ENCODE measurements at regions not wholly inside any gene's neighbourhood (a gene's known extent, or its start where the extent isn't known, plus 50 kb on each side); places are given as distances from the start of the nearest gene placed in this dataset.

GRCh38 chr10:76679030-76679429, 958.6 kb downstream of the KCNMA1 start:
- ChIA-PET CTCF (no interaction called here), POLR2A (no interaction called here)
- intact Hi-C loops (cut with micrococcal nuclease): no loop called here
- Mint-ChIP-seq H3K36me3 (no peaks in the 10 kb centered on the region), H3K4me3 (no peak overlapping the region), H3K4me1 (ENCODE audit: low read depth) (no peaks in the 10 kb centered on the region), H3K9me3 (peaks cover 10% of the 10 kb centered on the region), H3K27me3 (no peaks in the 10 kb centered on the region), H3K27ac (no peak overlapping the region)
- DNase-seq: no peak

- Mint-ChIP-seq H3K36me3 (no peaks in the 10 kb centered on the region), H3K4me1 (ENCODE audit: low read depth) (no peaks in the 10 kb centered on the region), H3K4me3 (no peak overlapping the region), H3K9me3 (peaks cover 12% of the 10 kb centered on the region), H3K27ac (no peak overlapping the region), H3K27me3 (no peaks in the 10 kb centered on the region)
- ChIA-PET POLR2A (no interaction called here), CTCF (no interaction called here)
- intact Hi-C loops (cut with micrococcal nuclease): no loop called here
- no peak for DNase-seq
These were observed 961.5 kb downstream of the KCNMA1 start for GRCh38 chr10:76675951-76676587.

DNA sequence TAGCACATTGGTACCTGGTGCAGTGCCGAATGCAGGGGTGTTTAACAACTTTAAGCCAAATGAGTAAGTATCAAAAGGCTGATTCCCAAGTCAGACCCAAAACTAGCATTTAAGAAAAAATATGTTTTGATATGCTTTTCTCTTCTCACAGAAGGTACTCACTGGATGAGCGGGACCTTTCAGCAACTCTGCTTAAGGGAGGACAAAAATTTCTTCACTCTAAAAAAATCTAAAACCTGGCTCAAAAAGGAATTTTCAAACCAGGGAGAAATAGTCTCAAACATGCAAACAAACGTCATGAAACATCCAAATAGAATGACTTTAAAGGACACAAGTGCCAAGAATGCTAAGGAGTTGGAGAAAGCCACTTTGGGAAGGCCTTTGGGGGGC, 962.1 kb downstream of the KCNMA1 start:
- ChIA-PET CTCF (interaction anchor here (0.6 kb wide), 1 partner anchor 238 kb away, joined by 7 read pairs; no protein-coding TSS in a partner anchor), POLR2A (no interaction called here)
- H3K4me1 Mint-ChIP-seq (ENCODE audit: low read depth): no peaks in the 10 kb centered on the region
- H3K27me3 Mint-ChIP-seq: no peaks in the 10 kb centered on the region
- peaks cover 11% of the 10 kb centered on the region for H3K9me3 Mint-ChIP-seq
- H3K27ac Mint-ChIP-seq: no peak overlapping the region
- H3K36me3 Mint-ChIP-seq: no peaks in the 10 kb centered on the region
- intact Hi-C loops (cut with micrococcal nuclease): no loop called here
- no peak for DNase-seq
- H3K4me3 Mint-ChIP-seq: no peak overlapping the region

DNA sequence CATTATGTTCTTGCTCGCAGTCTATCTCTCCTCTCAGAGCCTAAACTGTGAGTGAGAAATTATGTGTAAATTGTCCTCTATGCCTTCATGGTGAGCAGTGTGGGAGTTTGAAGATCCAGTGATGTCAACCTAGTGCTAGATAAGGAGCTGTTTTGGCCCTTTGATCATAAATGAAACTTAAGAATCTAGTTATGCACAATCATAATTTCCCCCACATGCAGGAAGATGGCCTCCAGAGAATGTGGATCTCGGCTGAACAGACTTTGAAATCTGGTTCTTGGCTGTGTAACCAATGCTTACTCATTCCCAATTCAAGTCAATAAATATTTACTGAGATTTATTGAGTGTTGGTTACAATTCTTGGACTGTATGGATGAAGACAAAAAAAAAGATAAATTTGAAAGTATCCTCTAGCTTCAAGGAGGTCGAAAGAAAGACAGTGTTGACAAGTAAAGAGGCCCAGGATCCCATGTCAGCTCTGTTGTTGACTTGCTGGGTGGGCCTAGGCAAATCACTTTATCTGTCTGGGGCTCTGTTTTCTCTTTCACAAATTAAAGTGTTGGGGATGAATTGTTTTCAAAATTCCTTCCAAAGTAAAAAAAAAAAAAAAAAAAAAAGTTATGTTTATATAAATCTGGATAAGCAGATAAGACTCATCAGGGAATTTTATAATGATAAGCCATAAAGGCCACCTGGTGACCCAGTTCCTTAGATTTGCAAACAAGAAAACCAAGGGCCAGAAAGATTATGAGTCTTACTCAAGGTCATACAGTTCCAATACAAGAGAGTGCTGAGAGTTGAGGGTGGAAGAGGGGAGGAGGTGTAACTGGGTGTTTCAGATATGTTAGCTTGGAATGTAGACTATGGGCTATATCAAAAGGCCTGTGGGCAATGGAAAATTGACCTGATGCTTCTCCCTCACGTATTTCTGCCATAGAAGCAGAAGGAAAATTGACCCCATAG, 969.9 kb downstream of the KCNMA1 start:
- intact Hi-C loops (cut with micrococcal nuclease): no loop called here
- Mint-ChIP-seq H3K4me1 (ENCODE audit: low read depth) (no peaks in the 10 kb centered on the region), H3K36me3 (no peaks in the 10 kb centered on the region), H3K4me3 (no peak overlapping the region), H3K27ac (no peak overlapping the region), H3K27me3 (no peaks in the 10 kb centered on the region), H3K9me3 (peaks cover 16% of the 10 kb centered on the region)
- DNase-seq: no peak
- POLR2A ChIA-PET: no interaction called here
- CTCF ChIA-PET: no interaction called here

DNA sequence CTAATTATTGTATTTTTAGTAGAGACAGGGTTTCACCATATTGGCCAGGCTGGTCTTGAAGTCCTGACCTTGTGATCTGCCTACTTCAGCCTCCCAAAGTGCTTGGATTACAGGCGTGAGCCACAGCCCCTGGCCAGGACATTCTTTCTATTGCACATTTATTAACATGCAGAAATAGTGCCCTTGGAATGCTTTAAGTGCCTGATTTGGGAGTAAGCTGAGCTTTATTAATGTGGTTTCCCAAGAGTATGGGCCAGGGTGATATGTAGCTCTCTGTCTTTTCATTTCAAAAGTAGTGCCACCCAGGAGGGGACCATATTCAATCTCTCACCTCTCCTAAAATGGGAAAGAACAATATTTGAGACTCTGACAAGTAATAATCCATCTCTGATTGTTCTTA, 970.7 kb downstream of the KCNMA1 start:
- DNase-seq: no peak
- Mint-ChIP-seq H3K27ac (no peak overlapping the region), H3K4me3 (no peak overlapping the region), H3K36me3 (no peaks in the 10 kb centered on the region), H3K27me3 (no peaks in the 10 kb centered on the region), H3K4me1 (ENCODE audit: low read depth) (no peaks in the 10 kb centered on the region), H3K9me3 (peaks cover 16% of the 10 kb centered on the region)
- intact Hi-C loops (cut with micrococcal nuclease): no loop called here
- CTCF ChIA-PET: no interaction called here
- POLR2A ChIA-PET: no interaction called here

- no peaks in the 10 kb centered on the region for H3K27me3 Mint-ChIP-seq
These were observed 972.6 kb downstream of the KCNMA1 start for GRCh38 chr10:76665029-76665428.

DNA sequence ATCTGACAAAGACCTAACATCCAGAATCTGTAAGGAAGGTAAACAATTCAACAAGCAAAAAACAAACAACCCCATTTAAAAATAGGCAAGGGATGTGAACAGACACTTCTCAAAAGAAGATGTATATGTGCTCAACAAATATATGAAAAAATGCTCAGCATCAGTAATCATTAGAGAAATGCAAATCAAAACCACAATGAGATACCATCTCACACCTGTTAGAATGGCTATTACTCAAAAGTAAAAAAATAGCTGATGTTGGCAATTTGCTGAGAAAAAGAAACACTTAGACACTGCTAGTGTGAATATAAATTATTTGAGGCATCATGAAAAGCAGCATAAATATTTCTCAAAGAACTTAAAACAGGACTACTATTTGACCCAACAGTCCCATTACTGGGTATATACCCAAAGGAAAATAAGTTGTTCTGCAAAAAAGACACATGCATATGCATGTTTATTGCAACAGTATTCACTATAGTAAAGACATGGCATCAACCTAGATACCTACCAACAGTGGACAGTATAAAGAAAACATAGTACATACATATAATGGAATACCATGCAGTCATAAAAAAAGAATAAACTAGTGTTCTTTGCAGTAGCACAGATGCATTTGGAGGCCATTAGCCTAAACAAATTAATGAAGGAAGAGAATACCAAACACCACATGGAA, 980.1 kb downstream of the KCNMA1 start:
- H3K4me3 Mint-ChIP-seq: no peak overlapping the region
- H3K27me3 Mint-ChIP-seq: no peaks in the 10 kb centered on the region
- CTCF ChIA-PET: no interaction called here

More at GRCh38 chr10:76665029-76665428, 972.6 kb downstream of the KCNMA1 start:
- Mint-ChIP-seq H3K9me3 (peaks cover 11% of the 10 kb centered on the region), H3K4me3 (no peak overlapping the region), H3K27ac (no peak overlapping the region), H3K4me1 (ENCODE audit: low read depth) (no peaks in the 10 kb centered on the region), H3K36me3 (no peaks in the 10 kb centered on the region)
- no peak for DNase-seq
- ChIA-PET CTCF (no interaction called here), POLR2A (no interaction called here)
- intact Hi-C loops (cut with micrococcal nuclease): no loop called here

GRCh38 chr10:76651154-76651553, 986.5 kb downstream of the KCNMA1 start:
- H3K36me3 Mint-ChIP-seq: no peaks in the 10 kb centered on the region
- intact Hi-C loops (cut with micrococcal nuclease): no loop called here
- H3K27ac Mint-ChIP-seq: no peak overlapping the region
- no peak overlapping the region for H3K4me3 Mint-ChIP-seq
- ChIA-PET POLR2A (no interaction called here), CTCF (interaction anchor here (0.6 kb wide), 1 partner anchor 1227 kb away, joined by 3 read pairs; no protein-coding TSS in a partner anchor)
- DNase-seq: no peak
- no peaks in the 10 kb centered on the region for H3K27me3 Mint-ChIP-seq
- H3K9me3 Mint-ChIP-seq: no peaks in the 10 kb centered on the region
- no peaks in the 10 kb centered on the region for H3K4me1 Mint-ChIP-seq (ENCODE audit: low read depth)

More for the DNA sequence above, 980.1 kb downstream of the KCNMA1 start:
- H3K27ac Mint-ChIP-seq: no peak overlapping the region
- H3K36me3 Mint-ChIP-seq: no peaks in the 10 kb centered on the region
- intact Hi-C loops (cut with micrococcal nuclease): no loop called here
- POLR2A ChIA-PET: no interaction called here
- no peaks in the 10 kb centered on the region for H3K9me3 Mint-ChIP-seq
- H3K4me1 Mint-ChIP-seq (ENCODE audit: low read depth): no peaks in the 10 kb centered on the region
- no peak for DNase-seq

GRCh38 chr10:76649723-76650127, 987.9 kb downstream of the KCNMA1 start:
- ChIA-PET CTCF (no interaction called here), POLR2A (no interaction called here)
- intact Hi-C loops (cut with micrococcal nuclease): no loop called here
- DNase-seq: no peak
- Mint-ChIP-seq H3K27ac (no peak overlapping the region), H3K4me3 (no peak overlapping the region), H3K27me3 (no peaks in the 10 kb centered on the region), H3K36me3 (no peaks in the 10 kb centered on the region), H3K9me3 (no peaks in the 10 kb centered on the region), H3K4me1 (ENCODE audit: low read depth) (no peaks in the 10 kb centered on the region)

- intact Hi-C loops (cut with micrococcal nuclease): no loop called here
- Mint-ChIP-seq H3K36me3 (no peaks in the 10 kb centered on the region), H3K27me3 (no peaks in the 10 kb centered on the region), H3K4me1 (ENCODE audit: low read depth) (no peaks in the 10 kb centered on the region), H3K4me3 (no peak overlapping the region), H3K27ac (no peak overlapping the region), H3K9me3 (no peaks in the 10 kb centered on the region)
- no peak for DNase-seq
- CTCF ChIA-PET: no interaction called here
- POLR2A ChIA-PET: no interaction called here
These were observed 988.4 kb downstream of the KCNMA1 start for GRCh38 chr10:76649254-76649653.

- Mint-ChIP-seq H3K27ac (no peak overlapping the region), H3K27me3 (no peaks in the 10 kb centered on the region), H3K36me3 (no peaks in the 10 kb centered on the region), H3K4me1 (ENCODE audit: low read depth) (no peaks in the 10 kb centered on the region), H3K9me3 (no peaks in the 10 kb centered on the region), H3K4me3 (no peak overlapping the region)
- CTCF ChIA-PET: no interaction called here
- no peak for DNase-seq
- intact Hi-C loops (cut with micrococcal nuclease): no loop called here
- POLR2A ChIA-PET: no interaction called here
These were observed 990.3 kb downstream of the KCNMA1 start for GRCh38 chr10:76647301-76647700.

GRCh38 chr10:76645341-76645740, 992.3 kb downstream of the KCNMA1 start:
- Mint-ChIP-seq H3K4me3 (no peak overlapping the region), H3K27ac (no peak overlapping the region), H3K9me3 (no peaks in the 10 kb centered on the region), H3K36me3 (no peaks in the 10 kb centered on the region), H3K4me1 (ENCODE audit: low read depth) (no peaks in the 10 kb centered on the region), H3K27me3 (no peaks in the 10 kb centered on the region)
- no peak for DNase-seq
- ChIA-PET CTCF (no interaction called here), POLR2A (no interaction called here)
- intact Hi-C loops (cut with micrococcal nuclease): no loop called here
